Loucy (cell line): ENCODE measurements at regions not wholly inside any gene's neighbourhood (a gene's known extent, or its start where the extent isn't known, plus 50 kb on each side); places are given as distances from the start of the nearest gene placed in this dataset.

ENCODE experiments used
- H2AFZ ChIP-seq: fragments of 200-600 bp; sonication (generic); 2 replicates; pipeline ENCODE4 v1.6.0; 2016; ENCODE audit warnings: antibody characterized with exemption, mild to moderate bottlenecking, low read length, moderate library complexity
- H3F3A ChIP-seq: fragments of 200-600 bp; 2 replicates; pipeline ENCODE4 v1.6.0; 2016; ENCODE audit warnings: antibody characterized with exemption, low read depth, mild to moderate bottlenecking
- H3K27me3 ChIP-seq: fragments of 200-600 bp; sonication (generic); 2 replicates; pipeline ENCODE4 v1.6.1; 2014; ENCODE audit warnings: low read length, mild to moderate bottlenecking; ENCODE audit not compliant: insufficient read depth, poor library complexity, severe bottlenecking
- H3K36me3 ChIP-seq: fragments of 200-600 bp; sonication (generic); 2 replicates; pipeline ENCODE4 v1.6.1; 2016; ENCODE audit warnings: low read length; ENCODE audit not compliant: insufficient read depth
- H3K4me1 ChIP-seq: fragments of 200-600 bp; sonication (generic); 2 replicates; pipeline ENCODE4 v1.5.1; 2014; ENCODE audit warnings: low read length, mild to moderate bottlenecking; ENCODE audit not compliant: insufficient read depth, poor library complexity, severe bottlenecking
- H3K4me2 ChIP-seq: fragments of 200-600 bp; sonication (generic); 2 replicates; pipeline ENCODE4 v1.6.0; 2014; ENCODE audit warnings: antibody characterized with exemption, low read length, low read depth, mild to moderate bottlenecking; ENCODE audit not compliant: poor library complexity, severe bottlenecking
- H3K4me3 ChIP-seq: fragments of 200-600 bp; sonication (generic); 2 replicates; pipeline ENCODE4 v1.5.1; 2014; ENCODE audit warnings: low read length, mild to moderate bottlenecking, mixed read lengths; ENCODE audit not compliant: poor library complexity, severe bottlenecking
- H3K79me2 ChIP-seq: fragments of 200-600 bp; sonication (generic); 2 replicates; pipeline ENCODE4 v1.6.1; 2014; ENCODE audit warnings: low read length; ENCODE audit not compliant: insufficient read depth
- H3K9ac ChIP-seq: fragments of 200-600 bp; sonication (generic); 2 replicates; pipeline ENCODE4 v1.6.0; 2014; ENCODE audit warnings: mild to moderate bottlenecking, low read depth, low read length, moderate library complexity; ENCODE audit not compliant: poor library complexity, severe bottlenecking
- H3K9me2 ChIP-seq: fragments of 200-600 bp; sonication (generic); replicated peaks from 2 replicates; pipeline ENCODE4 v1.6.1; 2016; ENCODE audit warnings: low read depth, low read length, mixed read lengths
- H3K9me3 ChIP-seq: fragments of 200-600 bp; sonication (generic); 2 replicates; pipeline ENCODE4 v1.6.1; 2014; ENCODE audit warnings: mild to moderate bottlenecking, antibody characterized with exemption, low read length, low read depth; ENCODE audit not compliant: insufficient read depth
- H4K20me1 ChIP-seq: fragments of 200-600 bp; sonication (generic); 2 replicates; pipeline ENCODE4 v1.6.0; 2014; ENCODE audit warnings: antibody characterized with exemption, low read length, mild to moderate bottlenecking; ENCODE audit not compliant: insufficient read depth, poor library complexity, severe bottlenecking
- CTCF ChIP-seq: fragments of 200-600 bp; sonication (generic); conservative IDR thresholded peaks from 2 replicates; pipeline ENCODE4 v1.5.1; 2014; ENCODE audit warnings: mild to moderate bottlenecking, antibody characterized with exemption, low read length
- EZH2phosphoT487 ChIP-seq: fragments of 200-600 bp; IDR thresholded peaks from 2 replicates; pipeline ENCODE4 v1.6.1; 2018; ENCODE audit warnings: antibody characterized with exemption, mild to moderate bottlenecking, moderate library complexity, borderline replicate concordance

GRCh38 chr18:27632706-27633105 lies 447.6 kb upstream of the CHST9 start:
- H4K20me1 ChIP-seq = no peaks in the 10 kb centered on the region
- H3F3A ChIP-seq = no peaks in the 10 kb centered on the region
- no peak overlapping the region for H2AFZ ChIP-seq
- no peaks in the 10 kb centered on the region for H3K9me2 ChIP-seq
- H3K9ac ChIP-seq = no peak overlapping the region
- H3K27me3 ChIP-seq = no peaks in the 10 kb centered on the region
- TF ChIP-seq EZH2phosphoT487 (no peak), CTCF (no peak)
- no peaks in the 10 kb centered on the region for H3K4me1 ChIP-seq
- H3K9me3 ChIP-seq = no peaks in the 10 kb centered on the region
- no peak overlapping the region for H3K4me3 ChIP-seq
- H3K36me3 ChIP-seq = no peaks in the 10 kb centered on the region
- no peak overlapping the region for H3K4me2 ChIP-seq
- H3K79me2 ChIP-seq = no peaks in the 10 kb centered on the region

GRCh38 chr18:27627927-27628326 lies 442.8 kb upstream of the CHST9 start:
- TF ChIP-seq CTCF (no peak), EZH2phosphoT487 (no peak)
- Histone ChIP-seq H4K20me1 (no peaks in the 10 kb centered on the region), H3K4me3 (no peak overlapping the region), H2AFZ (no peak overlapping the region), H3K36me3 (no peaks in the 10 kb centered on the region), H3K4me2 (no peak overlapping the region), H3K79me2 (no peaks in the 10 kb centered on the region), H3F3A (no peaks in the 10 kb centered on the region), H3K9ac (no peak overlapping the region), H3K9me3 (no peaks in the 10 kb centered on the region), H3K4me1 (no peaks in the 10 kb centered on the region), H3K27me3 (no peaks in the 10 kb centered on the region), H3K9me2 (no peaks in the 10 kb centered on the region)

GRCh38 chr18:27621236-27621890 lies 436.3 kb upstream of the CHST9 start:
- H3K27me3 ChIP-seq = no peaks in the 10 kb centered on the region
- no peak overlapping the region for H3K4me3 ChIP-seq
- H3K79me2 ChIP-seq = no peaks in the 10 kb centered on the region
- no peaks in the 10 kb centered on the region for H4K20me1 ChIP-seq
- TF ChIP-seq CTCF = no peak
- no peak for TF ChIP-seq EZH2phosphoT487
- H2AFZ ChIP-seq = no peak overlapping the region
- H3F3A ChIP-seq = no peaks in the 10 kb centered on the region
- no peaks in the 10 kb centered on the region for H3K9me3 ChIP-seq
- H3K4me2 ChIP-seq = no peak overlapping the region
- H3K36me3 ChIP-seq = no peaks in the 10 kb centered on the region
- no peaks in the 10 kb centered on the region for H3K4me1 ChIP-seq
- no peaks in the 10 kb centered on the region for H3K9me2 ChIP-seq
- no peak overlapping the region for H3K9ac ChIP-seq
